Urothelium cell line (cell line): ENCODE measurements at regions not wholly inside any gene's neighbourhood (a gene's known extent, or its start where the extent isn't known, plus 50 kb on each side); places are given as distances from the start of the nearest gene placed in this dataset.
"Not testable (repeated sequence)": the region's sequence is repeated elsewhere in the genome, so short reads cannot be mapped to it uniquely, and the experiment has no call there.

Experiments
- DNase-seq: peaks from one replicate; pipeline ENCODE4 v3.0.0; 2011; ENCODE audit warnings: low spot score, mixed read lengths
- FAIRE-seq: peaks from 2 replicates; lab custom pipeline; 2011; peaks lifted over from hg19 to GRCh38; lab: Jason Lieb, UNC

GRCh38 chr4:124431653-124432192 is 280.8 kb downstream of the ANKRD50 start:
- no peak for DNase-seq
- FAIRE-seq: no peak

GRCh38 chr4:124432500-124432899 is 280.0 kb downstream of the ANKRD50 start:
- DNase-seq (no peak), FAIRE-seq (no peak)

- FAIRE-seq (no peak), DNase-seq (no peak)
Observed at GRCh38 chr4:124433044-124433443, 279.5 kb downstream of the ANKRD50 start.

DNA sequence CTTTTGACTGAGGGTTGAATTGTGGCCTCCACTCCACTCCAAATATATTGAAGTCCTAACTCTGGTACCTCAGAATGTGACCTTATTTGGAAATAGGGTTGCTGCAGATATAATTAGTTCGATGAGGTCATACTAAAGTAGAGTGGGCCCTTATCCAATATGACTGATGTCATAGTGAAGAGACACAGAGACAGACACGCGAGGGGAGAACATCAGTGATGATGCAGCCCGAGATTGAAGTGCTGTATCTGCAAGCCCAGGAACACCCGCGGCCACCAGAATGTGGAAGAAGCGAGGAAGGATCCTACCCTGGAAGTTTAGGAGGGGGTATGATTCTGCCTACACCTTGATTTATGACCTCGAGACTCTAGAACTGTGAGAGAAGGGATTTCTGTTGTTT is 279.0 kb downstream of the ANKRD50 start:
- FAIRE-seq: no peak

DNA sequence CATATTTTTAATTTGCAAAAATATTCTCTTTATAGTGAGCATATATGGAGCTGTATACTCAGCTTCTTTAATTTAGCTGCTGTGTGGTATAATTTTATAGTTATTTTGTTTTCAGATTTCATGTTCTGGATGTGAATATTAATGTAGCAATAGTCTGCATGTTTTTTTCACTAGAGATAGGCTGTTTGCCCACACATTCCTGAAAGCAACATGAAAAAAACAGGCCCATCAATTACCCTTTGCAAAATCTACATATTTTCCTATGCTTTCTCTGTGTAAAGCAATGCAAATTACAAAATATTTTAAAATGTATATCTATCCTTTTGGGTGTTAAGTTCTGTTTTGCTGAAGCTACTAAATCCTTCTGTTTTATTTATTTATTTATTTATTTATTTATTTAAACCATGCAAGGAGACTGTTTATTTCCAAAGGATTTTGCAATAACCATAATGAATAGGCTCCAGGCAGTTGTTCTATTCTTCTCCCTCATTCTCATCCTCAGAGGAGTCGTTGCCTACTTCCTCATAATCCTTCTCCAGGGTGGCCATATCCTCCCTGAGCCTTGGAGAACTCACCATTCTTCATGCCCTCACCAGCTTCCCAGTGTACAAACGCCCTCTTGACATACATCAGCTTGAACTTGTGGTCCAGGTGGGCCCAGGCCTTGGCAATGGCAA is 277.1 kb downstream of the ANKRD50 start:
- no peak for FAIRE-seq
- no peak for DNase-seq

More for the DNA sequence above, 279.0 kb downstream of the ANKRD50 start:
- DNase-seq: no peak

DNA sequence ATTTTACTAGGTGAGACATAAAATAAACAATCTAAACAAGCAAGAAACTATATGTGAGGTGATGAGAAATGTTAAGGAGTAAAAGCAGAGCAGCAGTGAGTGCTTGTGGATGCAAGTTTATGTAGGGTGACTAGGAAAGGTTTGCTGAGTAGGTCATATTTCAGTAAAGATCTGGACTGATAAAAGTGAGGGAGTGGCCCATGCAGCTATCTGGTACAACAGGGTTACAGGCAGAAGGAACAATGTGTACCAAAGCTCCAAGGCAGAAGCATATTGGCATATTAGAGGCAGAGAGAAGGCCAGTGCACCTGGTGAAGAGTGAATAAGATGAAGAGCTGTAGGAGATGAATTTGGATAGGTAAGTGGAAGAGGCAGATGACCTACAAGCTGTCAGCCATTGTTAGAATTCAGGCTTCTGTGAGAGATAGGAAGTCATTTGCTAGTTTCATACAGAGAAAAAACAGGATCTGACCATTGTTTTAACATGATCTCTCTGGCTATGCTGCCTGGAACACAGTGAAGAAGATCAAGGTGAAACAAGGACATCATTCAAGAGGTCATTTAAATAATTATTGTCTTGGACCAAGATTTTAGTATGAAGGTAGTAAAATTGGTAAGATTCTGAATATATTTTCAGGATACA is 274.6 kb downstream of the ANKRD50 start:
- FAIRE-seq: no peak
- DNase-seq: no peak

DNA sequence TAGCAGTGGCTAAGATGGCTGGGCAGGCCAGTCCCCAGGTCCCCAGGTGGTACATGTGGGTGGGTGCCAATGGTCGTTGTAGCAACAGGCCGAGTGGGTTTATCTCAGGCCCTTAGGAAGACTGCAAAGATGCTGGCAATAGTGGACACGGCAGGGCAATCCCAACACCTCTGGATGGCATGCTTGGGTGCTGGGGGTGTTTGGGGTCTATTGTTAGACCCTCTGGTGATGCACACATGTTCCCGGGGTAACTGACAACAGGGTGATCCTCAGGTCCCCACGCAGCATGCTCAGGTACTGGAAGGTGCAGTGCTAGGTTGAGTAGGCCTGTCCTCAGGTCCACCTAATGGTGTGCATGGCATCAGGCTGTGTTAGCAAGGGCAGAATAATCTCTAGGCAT is 267.5 kb downstream of the ANKRD50 start:
- no peak for FAIRE-seq
- DNase-seq: no peak

- no peak for FAIRE-seq
Observed at GRCh38 chr4:124449881-124450280, 262.7 kb downstream of the ANKRD50 start.

DNA sequence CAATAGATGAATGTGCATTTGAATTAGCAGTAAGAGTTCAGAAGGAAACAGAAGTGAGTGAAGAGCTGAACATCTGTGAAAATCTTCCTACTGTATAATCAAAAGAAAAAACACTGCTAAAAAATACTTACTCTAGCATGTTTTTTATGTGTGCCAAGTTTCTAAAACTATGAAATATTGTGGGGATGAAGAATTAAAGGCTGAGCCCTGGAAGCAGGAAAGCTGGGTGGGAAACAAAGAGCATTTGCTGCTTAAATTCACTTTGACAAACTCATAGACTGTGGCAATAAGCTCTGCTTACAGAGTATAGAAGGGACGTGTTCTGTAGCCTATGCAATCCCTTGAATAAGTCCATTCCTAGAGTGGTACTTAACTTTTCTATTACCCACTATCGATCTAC is 261.7 kb downstream of the ANKRD50 start:
- DNase-seq (no peak), FAIRE-seq (no peak)

More at GRCh38 chr4:124449881-124450280, 262.7 kb downstream of the ANKRD50 start:
- no peak for DNase-seq

DNA sequence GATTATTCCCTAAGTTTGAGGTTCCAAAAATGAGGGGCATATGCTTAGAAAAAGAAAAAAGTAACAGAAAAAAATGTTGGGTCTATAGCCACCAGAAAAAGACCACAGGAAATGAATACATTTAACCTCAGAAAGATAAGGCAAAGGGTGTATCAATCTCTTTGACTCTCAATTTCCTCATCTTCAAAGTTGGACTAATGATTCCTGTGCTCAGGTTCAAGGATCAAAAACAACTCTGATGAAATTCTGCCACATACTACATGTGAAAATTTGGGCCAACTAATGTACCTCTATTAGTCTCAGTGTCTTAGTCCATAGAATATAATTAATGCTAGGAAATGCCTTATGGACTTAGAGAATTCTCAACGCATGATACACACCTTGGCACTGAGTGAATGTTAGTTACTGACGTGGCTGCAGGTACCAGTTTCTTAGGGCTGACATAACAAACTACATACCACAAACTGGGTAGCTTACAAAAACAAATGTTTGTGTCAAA is 257.7 kb downstream of the ANKRD50 start:
- DNase-seq (no peak), FAIRE-seq (no peak)

- DNase-seq (no peak), FAIRE-seq (no peak)
Observed at GRCh38 chr4:124455671-124456070, 256.9 kb downstream of the ANKRD50 start.

DNA sequence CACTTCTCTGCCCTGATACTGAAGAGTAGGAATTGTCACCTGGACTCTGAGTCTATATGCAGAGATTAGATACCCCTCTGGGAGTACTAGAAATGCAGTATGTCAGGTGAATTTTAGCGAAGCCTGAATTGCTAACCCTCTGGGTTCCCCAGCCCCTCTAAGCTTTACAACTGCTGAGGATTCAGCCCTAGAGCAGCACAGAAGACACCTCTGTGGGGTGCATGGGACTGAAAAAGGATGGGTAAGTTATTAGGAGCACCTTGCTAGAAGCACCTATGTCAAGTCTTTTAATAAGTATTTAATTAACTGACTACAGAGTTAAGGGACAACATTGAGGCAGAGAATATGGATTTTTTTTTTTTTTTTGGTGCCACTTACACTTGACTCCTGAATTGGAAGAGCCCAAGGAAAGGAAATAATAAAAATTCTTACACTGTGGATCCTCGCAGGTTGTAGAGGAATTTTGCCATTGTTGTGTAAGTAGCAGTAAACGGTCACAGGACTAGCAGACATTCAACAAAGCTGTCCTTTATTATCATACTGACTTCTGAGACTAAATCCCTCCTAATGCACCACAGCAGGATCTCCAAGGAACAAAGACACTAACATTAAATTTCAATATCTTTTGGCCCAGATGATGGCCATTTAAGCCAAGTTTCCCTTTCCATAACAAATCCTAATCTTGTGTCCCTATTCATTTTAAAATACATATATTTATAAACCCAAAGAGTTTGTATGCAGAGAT is 253.2 kb downstream of the ANKRD50 start:
- no peak for DNase-seq
- FAIRE-seq: no peak

- FAIRE-seq (no peak), DNase-seq (no peak)
Observed at GRCh38 chr4:124459941-124460310, 252.6 kb downstream of the ANKRD50 start.

- DNase-seq, FAIRE-seq: not testable (repeated sequence)
Observed at GRCh38 chr4:124461592-124461991, 250.9 kb downstream of the ANKRD50 start.

DNA sequence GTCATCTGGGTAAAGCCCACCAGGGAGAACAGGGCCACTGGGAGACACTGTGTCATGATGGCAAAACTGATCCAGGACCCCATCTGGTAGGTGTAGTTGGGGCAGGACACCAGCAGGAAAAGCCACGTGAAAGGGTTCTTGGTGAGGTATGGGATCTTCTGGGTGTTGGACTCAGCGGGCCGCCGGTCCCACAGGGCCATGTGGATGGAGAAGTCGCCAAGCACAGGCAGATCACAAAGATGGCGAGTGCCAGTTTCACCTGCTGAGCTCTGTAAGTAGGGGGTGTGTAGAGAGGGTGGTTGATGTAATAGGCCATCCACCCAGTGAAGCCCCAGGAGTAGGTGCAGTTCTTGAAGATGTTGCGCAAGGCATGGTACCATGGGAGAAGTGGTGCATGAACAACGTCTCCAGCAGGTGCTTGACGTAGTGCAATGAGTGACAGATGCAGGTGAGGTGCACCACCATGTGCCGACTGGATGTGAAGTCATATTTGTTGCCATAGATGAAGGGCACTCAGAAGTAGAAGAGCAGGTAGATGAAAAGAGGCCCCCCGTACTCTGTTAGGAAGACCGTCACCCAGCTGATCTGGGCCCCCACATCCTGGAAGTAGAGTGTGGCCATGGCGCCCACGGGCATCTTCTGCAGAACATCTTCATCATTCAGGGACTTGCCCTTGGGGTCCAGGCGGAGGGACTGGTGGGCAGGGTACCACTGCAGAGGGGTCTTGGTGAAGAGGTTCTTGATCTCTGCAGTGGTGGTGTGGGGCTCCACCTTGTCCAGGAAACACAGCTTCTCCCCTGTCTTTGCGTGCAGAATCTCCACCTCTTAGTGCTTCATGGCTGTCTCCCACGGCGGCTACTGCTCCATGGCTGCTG is 249.3 kb downstream of the ANKRD50 start:
- DNase-seq: no peak
- no peak for FAIRE-seq

- DNase-seq: no peak
- no peak for FAIRE-seq
Observed at GRCh38 chr4:124464836-124465235, 247.7 kb downstream of the ANKRD50 start.

DNA sequence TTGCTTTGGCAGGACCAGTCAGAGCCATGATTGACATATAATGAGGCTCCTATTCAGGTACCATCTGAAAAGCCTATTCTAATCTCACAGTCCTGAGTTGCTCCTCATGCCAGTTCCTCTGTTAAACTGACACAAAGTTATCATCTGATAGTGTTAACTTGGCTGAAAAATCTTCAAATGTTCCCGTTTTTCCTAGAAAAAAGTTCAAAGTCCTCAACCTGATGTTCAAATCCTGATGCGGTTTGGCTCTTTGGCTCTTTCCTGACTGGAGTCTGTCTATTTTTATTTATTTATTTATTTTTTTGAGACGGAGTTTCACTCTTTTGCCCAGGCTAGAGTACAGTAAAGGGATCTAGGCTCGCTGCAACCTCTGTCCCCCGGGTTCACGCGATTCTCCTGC is 244.2 kb downstream of the ANKRD50 start:
- DNase-seq (no peak), FAIRE-seq (no peak)

DNA sequence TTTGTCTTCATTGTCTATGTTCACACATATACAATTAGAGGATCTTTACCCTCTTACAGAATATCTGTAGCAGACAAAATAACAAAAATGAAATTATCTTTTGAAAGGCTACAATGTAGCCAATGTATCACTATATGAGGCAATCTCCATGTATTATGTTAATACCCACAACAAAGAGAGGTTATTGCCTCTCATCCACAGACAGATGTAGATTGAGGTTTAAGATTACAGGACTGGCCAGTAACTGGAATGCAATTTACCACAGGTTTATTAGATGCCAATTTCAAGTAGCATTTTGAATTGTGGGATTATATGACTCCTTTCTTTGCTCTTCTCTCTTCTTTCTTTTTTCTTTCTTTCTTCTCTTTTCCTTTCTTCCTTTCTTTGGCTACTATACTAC is 242.6 kb downstream of the ANKRD50 start:
- no peak for FAIRE-seq

GRCh38 chr4:124478470-124478869 is 234.1 kb downstream of the ANKRD50 start:
- no peak for DNase-seq
- FAIRE-seq: no peak

More for the DNA sequence above, 242.6 kb downstream of the ANKRD50 start:
- DNase-seq: no peak

- FAIRE-seq: no peak
- no peak for DNase-seq
Observed at GRCh38 chr4:124480061-124480460, 232.5 kb downstream of the ANKRD50 start.
